Astrocyte (in vitro differentiated cells and primary cell): ENCODE measurements at regions not wholly inside any gene's neighbourhood (a gene's known extent, or its start where the extent isn't known, plus 50 kb on each side); places are given as distances from the start of the nearest gene placed in this dataset.
"Not testable (repeated sequence)": the region's sequence is repeated elsewhere in the genome, so short reads cannot be mapped to it uniquely, and the experiment has no call there.

Experiments used
- DNase-seq: peaks from one replicate; pipeline ENCODE4 v3.0.0-alpha.2; 2010; ENCODE audit warnings: low read depth
- FAIRE-seq: peaks from 2 replicates; lab custom pipeline; 2011; peaks lifted over from hg19 to GRCh38; lab: Jason Lieb, UNC
- H2AFZ ChIP-seq: 2 replicates; pipeline ENCODE4 v1.6.0; 2012; ENCODE audit warnings: low read depth, low read length, inconsistent platforms
- H3K27ac ChIP-seq: 2 replicates; pipeline ENCODE4 v1.5.1; 2011; ENCODE audit warnings: low read depth, low read length, inconsistent platforms
- H3K27me3 ChIP-seq: 2 replicates; pipeline ENCODE4 v1.6.0; 2011; ENCODE audit warnings: low read length, inconsistent platforms; ENCODE audit not compliant: insufficient read depth
- H3K36me3 ChIP-seq: 2 replicates; pipeline ENCODE4 v1.5.1; 2011; ENCODE audit warnings: low read length, inconsistent platforms; ENCODE audit not compliant: insufficient read depth
- H3K4me1 ChIP-seq: 2 replicates; pipeline ENCODE4 v1.5.1; 2011; ENCODE audit warnings: low read length, inconsistent platforms; ENCODE audit not compliant: insufficient read depth
- H3K4me2 ChIP-seq: 2 replicates; pipeline ENCODE4 v1.6.0; 2012; ENCODE audit warnings: low read length, inconsistent platforms
- H3K4me3 ChIP-seq: 2 replicates; pipeline ENCODE4 v1.5.1; 2011; ENCODE audit warnings: low read depth, mild to moderate bottlenecking, low read length, inconsistent platforms; ENCODE audit not compliant: insufficient read depth
- H3K79me2 ChIP-seq: 2 replicates; pipeline ENCODE4 v1.6.0; 2012; ENCODE audit warnings: mild to moderate bottlenecking, low read length, inconsistent platforms; ENCODE audit not compliant: insufficient read depth
- H3K9ac ChIP-seq: 2 replicates; pipeline ENCODE4 v1.6.0; 2012; ENCODE audit warnings: mild to moderate bottlenecking, low read length, inconsistent platforms
- H3K9me3 ChIP-seq: 2 replicates; pipeline ENCODE4 v1.5.1; 2012; ENCODE audit warnings: low read depth, mild to moderate bottlenecking, low read length, inconsistent platforms; ENCODE audit not compliant: insufficient read depth
- H4K20me1 ChIP-seq: 2 replicates; pipeline ENCODE4 v1.6.0; 2012; ENCODE audit warnings: low read length, inconsistent platforms; ENCODE audit not compliant: insufficient read depth
- H3K27ac Mint-ChIP-seq: one replicate; pipeline ENCODE4 v1.8.0; 2021; ENCODE audit warnings: mild to moderate bottlenecking, mixed read lengths; ENCODE audit not compliant: unreplicated experiment
- H3K27me3 Mint-ChIP-seq: one replicate; pipeline ENCODE4 v1.8.0; 2021; ENCODE audit warnings: low read depth, mixed read lengths; ENCODE audit not compliant: unreplicated experiment
- H3K36me3 Mint-ChIP-seq: one replicate; pipeline ENCODE4 v1.8.0; 2021; ENCODE audit warnings: low read depth, mixed read lengths; ENCODE audit not compliant: unreplicated experiment
- H3K4me1 Mint-ChIP-seq: one replicate; pipeline ENCODE4 v1.8.0; 2021; ENCODE audit warnings: low read depth, mixed read lengths; ENCODE audit not compliant: unreplicated experiment
- H3K4me3 Mint-ChIP-seq: one replicate; pipeline ENCODE4 v1.8.0; 2021; ENCODE audit warnings: mild to moderate bottlenecking, moderate library complexity, mixed read lengths; ENCODE audit not compliant: unreplicated experiment
- H3K9me3 Mint-ChIP-seq: one replicate; pipeline ENCODE4 v1.8.0; 2021; ENCODE audit warnings: mild to moderate bottlenecking, mixed read lengths; ENCODE audit not compliant: unreplicated experiment
- CTCF ChIP-seq: IDR thresholded peaks from 2 replicates; pipeline ENCODE4 v1.5.1; 2011; ENCODE audit warnings: low read depth, mild to moderate bottlenecking, inconsistent platforms, low read length, moderate library complexity; ENCODE audit not compliant: insufficient read depth
- EZH2 ChIP-seq: IDR thresholded peaks from 2 replicates; pipeline ENCODE4 v1.6.1; 2012; ENCODE audit warnings: mild to moderate bottlenecking, low read length, inconsistent platforms; ENCODE audit not compliant: insufficient read depth

- Histone ChIP-seq H3K27ac (no peak overlapping the region), H3K9ac (no peak overlapping the region), H3K27me3 (peaks cover 5% of the 10 kb centered on the region), H3K4me2 (no peak overlapping the region), H4K20me1 (no peaks in the 10 kb centered on the region), H3K4me3 (no peak overlapping the region), H3K79me2 (no peaks in the 10 kb centered on the region), H3K36me3 (no peaks in the 10 kb centered on the region), H2AFZ (no peak overlapping the region), H3K9me3 (no peaks in the 10 kb centered on the region), H3K4me1 (no peaks in the 10 kb centered on the region)
- no peak for TF ChIP-seq CTCF
- no peak for TF ChIP-seq EZH2
- FAIRE-seq = no peak
- H3K9me3 Mint-ChIP-seq = peaks cover 3% of the 10 kb centered on the region
- no peak overlapping the region for H3K27ac Mint-ChIP-seq
- DNase-seq = peak; percentile 21
- H3K36me3 Mint-ChIP-seq = peaks cover 6% of the 10 kb centered on the region
- peaks cover 3% of the 10 kb centered on the region for H3K4me1 Mint-ChIP-seq
- peaks cover 22% of the 10 kb centered on the region for H3K27me3 Mint-ChIP-seq
- H3K4me3 Mint-ChIP-seq = no peak overlapping the region
Observed at GRCh38 chr1:148290881-148291280, 138.8 kb upstream of the NBPF11 start.

- TF ChIP-seq EZH2 = no peak
- no peak for TF ChIP-seq CTCF
- peaks cover 22% of the 10 kb centered on the region for H3K27me3 Mint-ChIP-seq
- FAIRE-seq (no peak), DNase-seq (no peak)
- no peak overlapping the region for H3K4me3 ChIP-seq
- peaks cover 5% of the 10 kb centered on the region for H3K27me3 ChIP-seq
- H3K9me3 ChIP-seq = no peaks in the 10 kb centered on the region
- H3K4me1 Mint-ChIP-seq = peaks cover 3% of the 10 kb centered on the region
- no peak overlapping the region for H3K9ac ChIP-seq
- no peak overlapping the region for H3K4me3 Mint-ChIP-seq
- H3K36me3 Mint-ChIP-seq = peaks cover 6% of the 10 kb centered on the region
- H2AFZ ChIP-seq = no peak overlapping the region
- H3K4me1 ChIP-seq = no peaks in the 10 kb centered on the region
- no peak overlapping the region for H3K27ac Mint-ChIP-seq
- no peak overlapping the region for H3K27ac ChIP-seq
- no peaks in the 10 kb centered on the region for H3K79me2 ChIP-seq
- no peaks in the 10 kb centered on the region for H4K20me1 ChIP-seq
- peaks cover 3% of the 10 kb centered on the region for H3K9me3 Mint-ChIP-seq
- no peak overlapping the region for H3K4me2 ChIP-seq
- H3K36me3 ChIP-seq = no peaks in the 10 kb centered on the region
Observed at GRCh38 chr1:148289647-148290046, 137.6 kb upstream of the NBPF11 start.

GRCh38 chr1:148285946-148286345, 133.9 kb upstream of the NBPF11 start:
- not testable (repeated sequence) for H3K4me3 Mint-ChIP-seq, FAIRE-seq, H3K9ac ChIP-seq, H3K27me3 ChIP-seq, H3K27me3 Mint-ChIP-seq, H3K4me1 Mint-ChIP-seq, H4K20me1 ChIP-seq, DNase-seq, H3K9me3 ChIP-seq, H3K27ac ChIP-seq, H3K9me3 Mint-ChIP-seq, H3K4me2 ChIP-seq, H3K4me1 ChIP-seq, H2AFZ ChIP-seq, H3K79me2 ChIP-seq, H3K36me3 Mint-ChIP-seq, H3K27ac Mint-ChIP-seq, H3K36me3 ChIP-seq, H3K4me3 ChIP-seq

GRCh38 chr1:148280831-148281572, 128.9 kb upstream of the NBPF11 start:
- not testable (repeated sequence) for H3K27ac ChIP-seq, H3K36me3 Mint-ChIP-seq, DNase-seq, H3K36me3 ChIP-seq, H4K20me1 ChIP-seq, H3K4me1 Mint-ChIP-seq, H3K79me2 ChIP-seq, H3K9me3 ChIP-seq, H3K9me3 Mint-ChIP-seq, H3K27ac Mint-ChIP-seq, H3K27me3 Mint-ChIP-seq, FAIRE-seq, H3K4me1 ChIP-seq, H3K27me3 ChIP-seq
- Histone ChIP-seq H2AFZ (peak overlapping the region; percentile 78), H3K4me2 (peak overlapping the region; percentile 87), H3K4me3 (peak overlapping the region; percentile 67), H3K9ac (peak overlapping the region; percentile 65)
- peak overlapping the region; percentile 86 for H3K4me3 Mint-ChIP-seq

GRCh38 chr1:148279002-148279542, 127.0 kb upstream of the NBPF11 start:
- not testable (repeated sequence) for H3K4me1 ChIP-seq, H3K27me3 ChIP-seq, H3K9me3 Mint-ChIP-seq, H3K36me3 Mint-ChIP-seq, H3K27ac ChIP-seq, H3K4me1 Mint-ChIP-seq, H3K36me3 ChIP-seq, H2AFZ ChIP-seq, DNase-seq, H4K20me1 ChIP-seq, H3K27me3 Mint-ChIP-seq, H3K4me2 ChIP-seq, FAIRE-seq, H3K79me2 ChIP-seq, H3K4me3 ChIP-seq, H3K9me3 ChIP-seq, H3K9ac ChIP-seq
- peak overlapping the region; percentile 73 for H3K27ac Mint-ChIP-seq
- peak overlapping the region; percentile 17 for H3K4me3 Mint-ChIP-seq
